Suprapubic skin (tissue), 4 donors: ENCODE measurements at regions not wholly inside any gene's neighbourhood (a gene's known extent, or its start where the extent isn't known, plus 50 kb on each side); places are given as distances from the start of the nearest gene placed in this dataset.
"Not testable (repeated sequence)": the region's sequence is repeated elsewhere in the genome, so short reads cannot be mapped to it uniquely, and the experiment has no call there.

Experiments
- DNase-seq, 2 donors: peaks; one replicate each; pipeline ENCODE4 v3.0.0-alpha.2; 2019; ENCODE audit warnings: low spot score in 2 of 2
- H3K27ac ChIP-seq: fragments of 200-600 bp; sonication (generic); one replicate; pipeline ENCODE4 v1.5.1; 2019
- H3K27me3 ChIP-seq: fragments of 200-600 bp; sonication (generic); one replicate; pipeline ENCODE4 v1.5.1; 2019
- H3K36me3 ChIP-seq: fragments of 200-600 bp; sonication (generic); one replicate; pipeline ENCODE4 v1.5.1; 2019
- H3K4me1 ChIP-seq: fragments of 200-600 bp; sonication (generic); one replicate; pipeline ENCODE4 v1.5.1; 2019
- H3K4me3 ChIP-seq: fragments of 200-600 bp; sonication (generic); one replicate; pipeline ENCODE4 v1.5.1; 2019; ENCODE audit warnings: mild to moderate bottlenecking
- H3K9me3 ChIP-seq: fragments of 200-600 bp; sonication (generic); one replicate; pipeline ENCODE4 v1.5.1; 2019
- CTCF ChIP-seq, 2 donors: fragments of 200-600 bp in 1 of 2; fragments of 450-650 bp in 1 of 2; sonication (generic) in 1 of 2; IDR thresholded peaks; one replicate each; pipeline ENCODE4 v1.5.1; 2016 to 2019; ENCODE audit warnings: antibody characterized with exemption in 2 of 2, mild to moderate bottlenecking in 1 of 2, moderate library complexity in 1 of 2
- EP300 ChIP-seq: sonication (generic); formaldehyde crosslinking; IDR thresholded peaks from one replicate; pipeline ENCODE4 v1.6.1; 2017; ENCODE audit warnings: antibody characterized with exemption
- POLR2A ChIP-seq, 2 donors: fragments of 450-650 bp; IDR thresholded peaks; one replicate each; pipeline ENCODE4 v1.6.1; 2017; ENCODE audit warnings: antibody characterized with exemption in 2 of 2, mild to moderate bottlenecking in 2 of 2, moderate library complexity in 2 of 2
- POLR2AphosphoS5 ChIP-seq, 3 donors: sonication (generic); formaldehyde crosslinking; IDR thresholded peaks; one replicate each; pipeline ENCODE4 v1.6.1; 2017; ENCODE audit warnings: antibody characterized with exemption in 3 of 3
- WGBS: methylation state at CpG from one replicate; pipeline ENCODE4 v1.1.5; 2018; 5-methylcytosine and 5-hydroxymethylcytosine counted together

- Histone ChIP-seq H3K27me3 (no peaks in the 10 kb centered on the region), H3K4me3 (no peak overlapping the region), H3K27ac (no peak overlapping the region), H3K4me1 (no peaks in the 10 kb centered on the region), H3K9me3 (no peaks in the 10 kb centered on the region), H3K36me3 (no peaks in the 10 kb centered on the region)
- DNase-seq: peak in 1 of 2 donors; percentile 74
- TF ChIP-seq CTCF (IDR thresholded peaks at IDR 0.05) (no peak), EP300 (no peak), POLR2AphosphoS5 (IDR thresholded peaks at IDR 0.05) (no peak), POLR2A (IDR thresholded peaks at IDR 0.05) (no peak)
- 93% methylated on average over 10 of the region's 14 CpGs for WGBS
Measured at GRCh38 chr17:30720013-30720471, 104.5 kb downstream of the CRLF3 start.

- not testable (repeated sequence) for H3K4me1 ChIP-seq, H3K27ac ChIP-seq, H3K4me3 ChIP-seq, H3K27me3 ChIP-seq, H3K36me3 ChIP-seq, H3K9me3 ChIP-seq
- WGBS: 74% methylated on average over 21 of the region's 22 CpGs
- DNase-seq: peak; percentile 83
- peak; percentile 58 to 69 for TF ChIP-seq CTCF (IDR thresholded peaks at IDR 0.05)
Measured at GRCh38 chr17:30719131-30719973, 105.1 kb downstream of the CRLF3 start.

- H3K27ac ChIP-seq, H3K4me1 ChIP-seq, H3K9me3 ChIP-seq, H3K36me3 ChIP-seq, H3K27me3 ChIP-seq, H3K4me3 ChIP-seq: not testable (repeated sequence)
- DNase-seq: peak; percentile 42 to 60
- WGBS: 90% methylated on average over 8 of the region's 8 CpGs
Measured at GRCh38 chr17:30718691-30719090, 105.8 kb downstream of the CRLF3 start.

GRCh38 chr17:30718099-30718447, 106.4 kb downstream of the CRLF3 start:
- H3K36me3 ChIP-seq, H3K27ac ChIP-seq, H3K4me1 ChIP-seq, H3K4me3 ChIP-seq, H3K27me3 ChIP-seq, H3K9me3 ChIP-seq, DNase-seq: not testable (repeated sequence)
- 92% methylated on average over 6 of the region's 6 CpGs for WGBS

- no peak for TF ChIP-seq CTCF (IDR thresholded peaks at IDR 0.05)
- TF ChIP-seq POLR2AphosphoS5 (IDR thresholded peaks at IDR 0.05): no peak
- no peak for TF ChIP-seq POLR2A (IDR thresholded peaks at IDR 0.05)
- no peak for TF ChIP-seq EP300
- no peaks in the 10 kb centered on the region for H3K36me3 ChIP-seq
- H3K4me1 ChIP-seq: no peaks in the 10 kb centered on the region
- no peaks in the 10 kb centered on the region for H3K27me3 ChIP-seq
- no peak overlapping the region for H3K4me3 ChIP-seq
- 94% methylated on average over 8 of the region's 8 CpGs for WGBS
- H3K9me3 ChIP-seq: no peaks in the 10 kb centered on the region
- DNase-seq: peak; percentile 40
- no peak overlapping the region for H3K27ac ChIP-seq
Measured at GRCh38 chr17:30717291-30718098, 107.0 kb downstream of the CRLF3 start.

- no peak for TF ChIP-seq POLR2AphosphoS5 (IDR thresholded peaks at IDR 0.05)
- no peak for TF ChIP-seq CTCF (IDR thresholded peaks at IDR 0.05)
- no peak for TF ChIP-seq POLR2A (IDR thresholded peaks at IDR 0.05)
- no peak for TF ChIP-seq EP300
- no peak overlapping the region for H3K4me3 ChIP-seq
- H3K9me3 ChIP-seq: no peaks in the 10 kb centered on the region
- peak in 1 of 2 donors; percentile 52 for DNase-seq
- no peak overlapping the region for H3K27ac ChIP-seq
- 91% methylated on average over 13 of the region's 17 CpGs for WGBS
- no peaks in the 10 kb centered on the region for H3K27me3 ChIP-seq
- no peaks in the 10 kb centered on the region for H3K36me3 ChIP-seq
- H3K4me1 ChIP-seq: no peaks in the 10 kb centered on the region
Measured at GRCh38 chr17:30716461-30717290, 107.8 kb downstream of the CRLF3 start.
